Thoracic aorta (tissue), 2 donors: ENCODE measurements at regions not wholly inside any gene's neighbourhood (a gene's known extent, or its start where the extent isn't known, plus 50 kb on each side); places are given as distances from the start of the nearest gene placed in this dataset.

Experiments used
- ATAC-seq: fragments of 150-250 bp; one replicate; pipeline ENCODE4 v1.8.0; 2017; ENCODE audit warnings: low read depth; ENCODE audit not compliant: insufficient number of reproducible peaks, low FRiP score
- DNase-seq: peaks from one replicate; pipeline ENCODE4 v3.0.0-alpha.2; 2020; ENCODE audit warnings: low spot score
- H3K27ac ChIP-seq, 2 donors: fragments of 200-600 bp; sonication (generic); 1 replicate in 1 of 2; 2 replicates in 1 of 2; pipeline ENCODE4 v1.5.1; 2016; ENCODE audit warnings: mild to moderate bottlenecking in 2 of 2, moderate library complexity in 2 of 2
- H3K27me3 ChIP-seq: fragments of 200-600 bp; sonication (generic); replicated peaks from 2 replicates; pipeline ENCODE4 v1.6.0; 2016; ENCODE audit warnings: mild to moderate bottlenecking; ENCODE audit not compliant: insufficient read depth
- H3K36me3 ChIP-seq: fragments of 200-600 bp; sonication (generic); one replicate; pipeline ENCODE4 v1.5.1; 2016
- H3K4me1 ChIP-seq, 2 donors: fragments of 200-600 bp; sonication (generic); 1 replicate in 1 of 2; 2 replicates in 1 of 2; pipeline versions ENCODE4 v1.5.1 to v1.6.0; 2016; ENCODE audit warnings: low read depth in 2 of 2, mild to moderate bottlenecking in 1 of 2; ENCODE audit not compliant: control insufficient read depth in 1 of 2
- H3K4me3 ChIP-seq: fragments of 200-600 bp; sonication (generic); 2 replicates; pipeline ENCODE4 v1.5.1; 2016; ENCODE audit warnings: mild to moderate bottlenecking
- H3K9me3 ChIP-seq: fragments of 200-600 bp; sonication (generic); 2 replicates; pipeline ENCODE4 v1.5.1; 2016
- CTCF ChIP-seq: fragments of 200-600 bp; sonication (generic); IDR thresholded peaks from one replicate; pipeline ENCODE4 v1.5.1; 2019; ENCODE audit warnings: antibody characterized with exemption

- H3K4me1 ChIP-seq: no peaks in the 10 kb centered on the region
- H3K4me3 ChIP-seq: no peak overlapping the region
- no peaks in the 10 kb centered on the region for H3K36me3 ChIP-seq
- no peak for ATAC-seq
- no peak for TF ChIP-seq CTCF
- H3K27me3 ChIP-seq: no peaks in the 10 kb centered on the region
- DNase-seq: no peak
- peaks cover 3% of the 10 kb centered on the region for H3K9me3 ChIP-seq
- H3K27ac ChIP-seq: no peak overlapping the region
Observed at GRCh38 chr12:67558775-67559174, 89.8 kb upstream of the DYRK2 start.

- no peak overlapping the region for H3K4me3 ChIP-seq
- H3K27ac ChIP-seq: no peak overlapping the region
- H3K36me3 ChIP-seq: no peaks in the 10 kb centered on the region
- no peaks in the 10 kb centered on the region for H3K4me1 ChIP-seq
- H3K27me3 ChIP-seq: no peaks in the 10 kb centered on the region
- ATAC-seq (no peak), DNase-seq (no peak)
- peaks cover 3% of the 10 kb centered on the region for H3K9me3 ChIP-seq
- TF ChIP-seq CTCF: no peak
Observed at GRCh38 chr12:67559751-67560150, 88.8 kb upstream of the DYRK2 start.

GRCh38 chr12:67562513-67563287 lies 85.8 kb upstream of the DYRK2 start:
- no peaks in the 10 kb centered on the region for H3K36me3 ChIP-seq
- no peaks in the 10 kb centered on the region for H3K4me1 ChIP-seq
- no peaks in the 10 kb centered on the region for H3K27me3 ChIP-seq
- no peak for TF ChIP-seq CTCF
- ATAC-seq: no peak
- peaks cover 6% of the 10 kb centered on the region for H3K9me3 ChIP-seq
- H3K4me3 ChIP-seq: no peak overlapping the region
- H3K27ac ChIP-seq: no peak overlapping the region
- DNase-seq: no peak

DNA sequence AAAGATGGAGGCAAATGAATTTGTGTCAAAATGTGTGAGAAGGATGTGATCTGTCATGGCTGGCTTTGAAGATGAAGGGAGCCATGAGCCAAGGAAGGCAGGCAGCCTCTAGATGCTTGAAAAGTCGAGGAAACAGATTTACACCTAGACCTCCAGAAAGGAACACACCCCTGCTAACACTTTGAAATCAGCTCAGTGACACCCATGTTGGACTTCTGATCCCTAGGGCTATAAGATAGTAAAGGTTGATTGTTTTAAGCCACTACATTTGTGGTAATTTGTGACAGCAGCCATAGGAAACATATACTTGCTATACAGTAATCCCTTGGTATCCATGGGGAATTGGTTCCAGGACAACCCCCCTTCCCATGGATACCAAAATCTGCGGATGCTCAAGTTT lies 80.5 kb upstream of the DYRK2 start:
- H3K4me3 ChIP-seq: no peak overlapping the region
- H3K36me3 ChIP-seq: no peaks in the 10 kb centered on the region
- H3K27ac ChIP-seq: no peak overlapping the region
- ATAC-seq (no peak), DNase-seq (no peak)
- TF ChIP-seq CTCF: no peak
- no peaks in the 10 kb centered on the region for H3K4me1 ChIP-seq
- no peaks in the 10 kb centered on the region for H3K27me3 ChIP-seq
- H3K9me3 ChIP-seq: peaks cover 4% of the 10 kb centered on the region

DNA sequence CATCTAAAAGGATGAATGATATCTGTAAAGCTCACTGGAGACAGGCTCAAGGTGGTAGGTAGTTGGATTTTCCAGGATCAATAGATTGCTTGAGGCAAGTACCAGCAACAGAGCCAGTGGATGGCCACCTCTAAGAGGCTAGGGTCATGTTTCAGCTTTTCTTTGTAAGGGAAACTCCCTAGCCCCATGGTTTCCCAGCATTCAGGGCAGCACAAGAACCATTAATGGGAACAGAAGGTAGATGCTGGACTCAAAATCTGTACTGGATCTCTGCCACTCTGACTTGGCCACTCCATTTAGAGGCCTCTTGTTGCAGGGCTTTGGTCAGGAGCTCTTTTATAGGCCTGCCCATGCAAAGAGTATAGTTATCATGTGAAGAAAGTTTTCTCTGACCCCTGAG lies 76.1 kb upstream of the DYRK2 start:
- TF ChIP-seq CTCF: no peak
- Histone ChIP-seq H3K27ac (no peak overlapping the region), H3K4me1 (no peaks in the 10 kb centered on the region), H3K36me3 (no peaks in the 10 kb centered on the region), H3K9me3 (no peaks in the 10 kb centered on the region), H3K4me3 (no peak overlapping the region), H3K27me3 (no peaks in the 10 kb centered on the region)
- ATAC-seq (no peak), DNase-seq (no peak)
